Glomerular endothelial cell (primary cell): ENCODE measurements at regions not wholly inside any gene's neighbourhood (a gene's known extent, or its start where the extent isn't known, plus 50 kb on each side); places are given as distances from the start of the nearest gene placed in this dataset.
"Not testable (repeated sequence)": the region's sequence is repeated elsewhere in the genome, so short reads cannot be mapped to it uniquely, and the experiment has no call there.

ENCODE experiments used
- DNase-seq: peaks from one replicate; pipeline ENCODE4 v3.0.0-alpha.2; 2011; ENCODE audit warnings: low read depth, low spot score; ENCODE audit errors: extremely low read depth

- no peak for DNase-seq
These were observed 68.8 kb downstream of the UTRN start for GRCh38 chr6:144353871-144354314.

GRCh38 chr6:144359783-144360182 is 74.6 kb downstream of the UTRN start:
- DNase-seq, result no peak

GRCh38 chr6:144360401-144360800 is 75.3 kb downstream of the UTRN start:
- DNase-seq, result no peak

GRCh38 chr6:144361016-144361415 is 75.9 kb downstream of the UTRN start:
- DNase-seq, result no peak

- DNase-seq, result no peak
These were observed 77.2 kb downstream of the UTRN start for GRCh38 chr6:144362042-144363018.

GRCh38 chr6:144364208-144364720 is 79.1 kb downstream of the UTRN start:
- no peak for DNase-seq

GRCh38 chr6:144364782-144365181 is 79.6 kb downstream of the UTRN start:
- DNase-seq, result no peak

- DNase-seq, result no peak
These were observed 80.1 kb downstream of the UTRN start for GRCh38 chr6:144365271-144365670.

- not testable (repeated sequence) for DNase-seq
These were observed 84.6 kb downstream of the UTRN start for GRCh38 chr6:144369696-144370095.

GRCh38 chr6:144372116-144372515 is 87.0 kb downstream of the UTRN start:
- no peak for DNase-seq

GRCh38 chr6:144372611-144373594 is 87.8 kb downstream of the UTRN start:
- DNase-seq, result no peak

- DNase-seq, result not testable (repeated sequence)
These were observed 89.4 kb downstream of the UTRN start for GRCh38 chr6:144374525-144374924.

GRCh38 chr6:144377586-144378210 is 92.6 kb downstream of the UTRN start:
- no peak for DNase-seq

- no peak for DNase-seq
These were observed 93.3 kb downstream of the UTRN start for GRCh38 chr6:144378437-144378836.

GRCh38 chr6:144379356-144379755 is 94.2 kb downstream of the UTRN start:
- DNase-seq, result no peak

- DNase-seq, result not testable (repeated sequence)
These were observed 96.4 kb downstream of the UTRN start for GRCh38 chr6:144381499-144381898.

GRCh38 chr6:144383336-144383735 is 98.2 kb downstream of the UTRN start:
- DNase-seq, result no peak

GRCh38 chr6:144384427-144384826 is 99.3 kb downstream of the UTRN start:
- DNase-seq, result no peak

GRCh38 chr6:144389474-144389873 is 104.3 kb downstream of the UTRN start:
- not testable (repeated sequence) for DNase-seq

GRCh38 chr6:144390202-144390601 is 105.1 kb downstream of the UTRN start:
- no peak for DNase-seq
